K562 (cell line): ENCODE measurements at regions not wholly inside any gene's neighbourhood (a gene's known extent, or its start where the extent isn't known, plus 50 kb on each side); places are given as distances from the start of the nearest gene placed in this dataset.

Source experiments
- ATAC-seq: fragments of 200-7000 bp; cut with Tn5 transposase; 3 replicates; pipeline ENCODE4 v1.9.1; 2020; ENCODE audit warnings: moderate library complexity
- BruUV-seq: library from RNA; stranded (reverse); fragments of 400-500 nt; replicated peaks from 2 replicates; lab custom pipeline; 2021; lab: Mats Ljungman, UMichigan
- CTCF ChIA-PET: fragments of 300-600 bp; formaldehyde crosslinking; extraction: SDS; loops from one replicate; lab custom pipeline; 2021; ENCODE audit warnings: low intra/inter-chr PET ratio; lab: Yijun Ruan, JAX
- POLR2A ChIA-PET: fragments of 300-600, 350-650 bp; sonication (Branson Sonifier 250); formaldehyde crosslinking; extraction: SDS; loops from one replicate; lab custom pipeline; 2021; ENCODE audit warnings: antibody characterized with exemption, inconsistent platforms; lab: Yijun Ruan, JAX
- DNase-seq, 4 experiments: peaks; one replicate each; pipeline versions ENCODE4 v3.0.0 to v3.0.0-alpha.2; 2011 to 2018; ENCODE audit warnings: low spot score in 3 of 4, mixed read lengths in 3 of 4; ENCODE audit errors: extremely low read depth in 1 of 4
- FAIRE-seq: peaks from 2 replicates; lab custom pipeline; 2011; peaks lifted over from hg19 to GRCh38; lab: Jason Lieb, UNC
- H2AFZ ChIP-seq: 2 replicates; pipeline ENCODE4 v1.6.0; 2011; ENCODE audit warnings: low read depth, low read length, control low read depth, inconsistent platforms
- H3K27ac ChIP-seq: fragments of 200-600 bp; 3 replicates; pipeline ENCODE4 v1.8.0; 2011; ENCODE audit warnings: low read depth, mild to moderate bottlenecking, control low read depth, inconsistent platforms, low read length, moderate library complexity, mixed read lengths; ENCODE audit errors: extremely low read depth
- H3K27me3 ChIP-seq, 2 experiments: fragments of 300-600 bp in 1 of 2; 2 replicates in 1 of 2; 3 replicates in 1 of 2; pipeline versions ENCODE4 v1.6.0 to v1.8.0; 2011; ENCODE audit warnings: inconsistent platforms in 2 of 2, low read length in 2 of 2, mild to moderate bottlenecking in 1 of 2, mixed read lengths in 1 of 2, moderate library complexity in 1 of 2; ENCODE audit not compliant: control insufficient read depth in 2 of 2, insufficient read depth in 2 of 2
- H3K36me3 ChIP-seq: fragments of 300-600 bp; 3 replicates; pipeline ENCODE4 v1.8.0; 2011; ENCODE audit warnings: mild to moderate bottlenecking, low read length, inconsistent platforms; ENCODE audit not compliant: control insufficient read depth, insufficient read depth
- H3K4me1 ChIP-seq, 2 experiments: fragments of 200-600 bp in 1 of 2; replicated peaks in 1 of 2; 2 replicates in 1 of 2; 3 replicates in 1 of 2; pipeline versions ENCODE4 v1.5.1 to v1.8.0; 2011; ENCODE audit warnings: inconsistent platforms in 2 of 2, low read length in 2 of 2, mild to moderate bottlenecking in 1 of 2, mixed read lengths in 1 of 2, moderate library complexity in 1 of 2; ENCODE audit not compliant: control insufficient read depth in 2 of 2, insufficient read depth in 2 of 2
- H3K4me2 ChIP-seq: 2 replicates; pipeline ENCODE4 v1.6.1; 2011; ENCODE audit warnings: low read length, control low read depth, inconsistent platforms, mixed read lengths; ENCODE audit not compliant: insufficient read depth
- H3K4me3 ChIP-seq: fragments of 200-600 bp; sonication (generic), shearing (Covaris generic); 2 replicates; pipeline ENCODE4 v1.5.1; 2016; ENCODE audit warnings: control low read depth, inconsistent platforms
- H3K79me2 ChIP-seq: fragments of 200-600 bp; 3 replicates; pipeline ENCODE4 v1.8.0; 2011; ENCODE audit warnings: low read length, inconsistent platforms; ENCODE audit not compliant: control insufficient read depth, insufficient read depth
- H3K9ac ChIP-seq, 2 experiments: 2 replicates each; pipeline versions ENCODE4 v1.6.0 to v1.6.1; 2011; ENCODE audit warnings: low read depth in 2 of 2, low read length in 2 of 2, control low read depth in 1 of 2, inconsistent platforms in 1 of 2, mild to moderate bottlenecking in 1 of 2, mixed read lengths in 1 of 2; ENCODE audit not compliant: insufficient read depth in 1 of 2
- H3K9me1 ChIP-seq: one replicate; pipeline ENCODE4 v1.6.0; 2011; ENCODE audit warnings: inconsistent platforms, mild to moderate bottlenecking, low read length, moderate library complexity; ENCODE audit not compliant: control insufficient read depth, insufficient read depth
- H3K9me3 ChIP-seq: replicated peaks from 2 replicates; pipeline ENCODE4 v1.5.1; 2011; ENCODE audit warnings: low read depth, low read length, inconsistent platforms; ENCODE audit not compliant: control insufficient read depth, insufficient read depth
- H4K20me1 ChIP-seq: replicated peaks from 2 replicates; pipeline ENCODE4 v1.6.1; 2011; ENCODE audit warnings: low read length, inconsistent platforms, mixed read lengths; ENCODE audit not compliant: control insufficient read depth, insufficient read depth
- ETV6 ChIP-seq, 3 experiments: fragments of 150-350 bp in 1 of 3; sonication (generic) in 1 of 3; formaldehyde crosslinking in 1 of 3; IDR thresholded peaks; 2 replicates each; pipeline versions ENCODE4 v1.6.1 to v1.8.0; 2014 to 2022; ENCODE audit warnings: borderline replicate concordance in 2 of 3, low read depth in 2 of 3, antibody characterized with exemption in 1 of 3, low read length in 1 of 3, mild to moderate bottlenecking in 1 of 3, missing genetic modification reagents in 1 of 3
- GABPA ChIP-seq: fragments of 200-800 bp; sonication (Bioruptor generic); conservative IDR thresholded peaks from 2 replicates; pipeline ENCODE4 v1.6.1; 2016; ENCODE audit warnings: low read depth, missing genetic modification characterization, missing compliant biosample characterization
- GATAD2B ChIP-seq: fragments of 450-650 bp; IDR thresholded peaks from 2 replicates; pipeline ENCODE4 v1.6.1; 2017; ENCODE audit warnings: mild to moderate bottlenecking, borderline replicate concordance
- HDAC2 ChIP-seq: fragments of 450-650 bp; IDR thresholded peaks from 2 replicates; pipeline ENCODE4 v1.6.1; 2016; ENCODE audit warnings: mild to moderate bottlenecking
- PRDM10 ChIP-seq: fragments of 450-650 bp; IDR thresholded peaks from 2 replicates; pipeline ENCODE4 v1.6.1; 2018; ENCODE audit not compliant: partially characterized antibody
- TBL1XR1 ChIP-seq, 2 experiments: IDR thresholded peaks; 2 replicates each; pipeline ENCODE4 v1.6.1; 2012; ENCODE audit warnings: improper control_type of control experiment in 2 of 2, low read length in 2 of 2, mild to moderate bottlenecking in 1 of 2
- TCF3 ChIP-seq: sonication (generic); formaldehyde crosslinking; IDR thresholded peaks from 2 replicates; pipeline ENCODE4 v1.4.0; 2020; ENCODE audit warnings: mild to moderate bottlenecking, missing genetic modification reagents
- ZNF146 ChIP-seq: IDR thresholded peaks from one replicate; pipeline ENCODE4 v1.6.1; 2018; ENCODE audit warnings: missing compliant biosample characterization; ENCODE audit not compliant: unreplicated experiment
- ZNF175 ChIP-seq: fragments of 200-800 bp; sonication (Bioruptor generic); IDR thresholded peaks from 2 replicates; pipeline ENCODE4 v1.6.1; 2016; ENCODE audit warnings: low read depth, mild to moderate bottlenecking, missing genetic modification characterization, missing compliant biosample characterization
- ZNF354B ChIP-seq: fragments of 250-450 bp; sonication (Bioruptor Pico); IDR thresholded peaks from 2 replicates; pipeline ENCODE4 v1.4.0; 2020
- WGBS: fragments of 100-300 bp; shearing (Covaris generic); methylation state at CpG from one replicate; pipeline ENCODE4 v1.1.6; 2016; ENCODE audit warnings: low coverage, mixed read lengths; ENCODE audit not compliant: insufficient coverage; ENCODE audit errors: missing lambda C conversion rate; 5-methylcytosine and 5-hydroxymethylcytosine counted together
- in situ Hi-C: fragments of 300-500 bp; cut with MboI; formaldehyde crosslinking; loops from 4 replicates; pipeline ENCODE4 v1.15.0; 2018; ENCODE audit warnings: inconsistent platforms, mixed read lengths
- intact Hi-C: fragments of 100-400 bp; cut with micrococcal nuclease; formaldehyde crosslinking; loops from 2 replicates; pipeline ENCODE4 v1.14.2; 2022

- no peak overlapping the region for H2AFZ ChIP-seq
- ATAC-seq (no peak), FAIRE-seq (no peak), DNase-seq (no peak)
- H3K79me2 ChIP-seq: no peaks in the 10 kb centered on the region
- no peak overlapping the region for H3K4me2 ChIP-seq
- H3K27me3 ChIP-seq: peaks cover 9 to 11% of the 10 kb centered on the region in 2 experiments; a peak in 4 of 5 replicates
- intact Hi-C loops (no loop called here), in situ Hi-C loops (no loop called here)
- BruUV-seq: no TSS peak
- POLR2A ChIA-PET: no interaction called here
- peaks cover 0 to 5% of the 10 kb centered on the region in 2 experiments; a peak in 1 of 5 replicates for H3K4me1 ChIP-seq
- H3K9me1 ChIP-seq: no peaks in the 10 kb centered on the region
- CTCF ChIA-PET: no interaction called here
- H3K36me3 ChIP-seq: no peaks in the 10 kb centered on the region
- H3K27ac ChIP-seq: no peak overlapping the region
- no peak overlapping the region for H3K9ac ChIP-seq
- TF ChIP-seq ZNF354B (CRISPR knock-in tag): no peak
- no peak for TF ChIP-seq ZNF175 (CRISPR knock-in tag)
- no peak for TF ChIP-seq HDAC2
- no peak for TF ChIP-seq PRDM10
- TF ChIP-seq GATAD2B: no peak
- no peak for TF ChIP-seq ETV6 (IDR thresholded peaks at IDR 0.05; ENCODE audit: borderline replicate concordance in 1 of 2, low read depth in 2 of 2, low read length in 1 of 2)
- TF ChIP-seq ETV6 (CRISPR knock-in tag; IDR thresholded peaks at IDR 0.05; ENCODE audit: borderline replicate concordance): no peak
- TF ChIP-seq GABPA (tag): no peak
- TF ChIP-seq ZNF146 (CRISPR knock-in tag): no peak
- TF ChIP-seq TBL1XR1 (IDR thresholded peaks at IDR 0.05; ENCODE audit: low read length in 2 of 2): no peak
- TF ChIP-seq TCF3: no peak
- WGBS: 4% methylated on average over 18 of the region's 19 CpGs
- H3K4me3 ChIP-seq: no peak overlapping the region
- H3K9me3 ChIP-seq: no peaks in the 10 kb centered on the region
- H4K20me1 ChIP-seq: no peaks in the 10 kb centered on the region
These were observed 282.3 kb downstream of the GATA3 start for GRCh38 chr10:8336629-8337331.
